ENCODE measurements at regions not wholly inside any gene's neighbourhood (a gene's known extent, or its start where the extent isn't known, plus 50 kb on each side); places are given as distances from the start of the nearest gene placed in this dataset.
"Not testable (repeated sequence)": the region's sequence is repeated elsewhere in the genome, so short reads cannot be mapped to it uniquely, and the experiment has no call there.

- Histone ChIP-seq H3K27me3 (no peaks in the 10 kb centered on the region), H3K4me3 (no peak overlapping the region), H3K36me3 (no peaks in the 10 kb centered on the region), H3K9me3 (no peaks in the 10 kb centered on the region)
- peak; percentile 61 for DNase-seq
These were observed 62.0 kb upstream of the LMNTD1 start for GRCh38 chr12:25615119-25615518.

- no peak for DNase-seq
- no peaks in the 10 kb centered on the region for H3K36me3 ChIP-seq
- no peaks in the 10 kb centered on the region for H3K27me3 ChIP-seq
- H3K9me3 ChIP-seq = no peaks in the 10 kb centered on the region
- no peak overlapping the region for H3K4me3 ChIP-seq
These were observed 63.2 kb upstream of the LMNTD1 start for GRCh38 chr12:25616286-25616685.

DNA sequence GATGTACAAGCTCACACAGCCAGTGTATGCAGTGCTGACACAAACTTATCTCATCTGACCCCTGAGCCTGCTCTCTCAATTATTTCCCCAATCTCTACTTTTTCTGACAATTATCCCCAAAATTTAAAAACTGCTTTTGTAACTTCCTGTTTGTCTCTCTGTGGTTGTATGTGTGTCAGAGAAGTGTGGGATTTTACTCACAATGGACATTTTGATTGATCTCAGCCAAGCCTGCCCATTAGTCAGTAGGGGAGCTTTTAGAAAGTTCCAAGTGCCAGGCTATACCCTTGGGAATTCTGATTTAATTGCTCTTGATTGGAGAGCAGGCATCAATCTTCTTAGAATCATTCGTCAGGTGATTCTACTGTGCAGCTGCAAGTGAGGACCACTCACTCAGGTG, 64.9 kb upstream of the LMNTD1 start:
- Histone ChIP-seq H3K36me3 (no peaks in the 10 kb centered on the region), H3K4me3 (no peak overlapping the region), H3K27me3 (no peaks in the 10 kb centered on the region), H3K9me3 (no peaks in the 10 kb centered on the region)
- no peak for DNase-seq

DNA sequence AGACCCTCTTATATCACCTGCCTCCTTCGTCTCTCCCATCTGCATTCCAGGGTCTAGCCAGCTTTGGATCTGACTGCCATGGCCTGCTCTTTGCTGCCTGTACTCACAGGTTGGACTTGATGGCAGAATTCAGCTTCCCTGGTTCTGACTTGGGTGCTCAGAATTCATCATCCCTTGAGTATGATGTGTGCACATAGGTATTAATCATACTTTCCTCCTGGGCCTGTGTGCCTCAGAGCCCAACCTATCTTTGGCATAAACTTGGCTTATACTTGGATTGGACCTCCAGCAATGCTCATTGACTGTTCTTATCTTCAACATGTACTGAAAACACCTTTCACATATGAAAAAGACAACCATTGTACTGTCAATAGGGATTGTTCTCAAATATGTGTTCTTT, 70.7 kb upstream of the LMNTD1 start:
- H3K36me3 ChIP-seq = no peaks in the 10 kb centered on the region
- no peak overlapping the region for H3K4me3 ChIP-seq
- H3K9me3 ChIP-seq = no peaks in the 10 kb centered on the region
- DNase-seq = no peak
- no peaks in the 10 kb centered on the region for H3K27me3 ChIP-seq

GRCh38 chr12:25625146-25625545, 72.1 kb upstream of the LMNTD1 start:
- Histone ChIP-seq H3K4me3 (no peak overlapping the region), H3K36me3 (no peaks in the 10 kb centered on the region), H3K27me3 (no peaks in the 10 kb centered on the region), H3K9me3 (no peaks in the 10 kb centered on the region)
- no peak for DNase-seq

- Histone ChIP-seq H3K4me3 (no peak overlapping the region), H3K9me3 (no peaks in the 10 kb centered on the region), H3K36me3 (no peaks in the 10 kb centered on the region), H3K27me3 (no peaks in the 10 kb centered on the region)
- no peak for DNase-seq
These were observed 76.3 kb upstream of the LMNTD1 start for GRCh38 chr12:25629341-25629740.

- H3K27me3 ChIP-seq, H3K9me3 ChIP-seq, DNase-seq, H3K36me3 ChIP-seq, H3K4me3 ChIP-seq: not testable (repeated sequence)
These were observed 77.8 kb upstream of the LMNTD1 start for GRCh38 chr12:25630735-25631515.

- not testable (repeated sequence) for H3K9me3 ChIP-seq, DNase-seq, H3K27me3 ChIP-seq, H3K4me3 ChIP-seq, H3K36me3 ChIP-seq
These were observed 80.1 kb upstream of the LMNTD1 start for GRCh38 chr12:25633149-25633548.

DNA sequence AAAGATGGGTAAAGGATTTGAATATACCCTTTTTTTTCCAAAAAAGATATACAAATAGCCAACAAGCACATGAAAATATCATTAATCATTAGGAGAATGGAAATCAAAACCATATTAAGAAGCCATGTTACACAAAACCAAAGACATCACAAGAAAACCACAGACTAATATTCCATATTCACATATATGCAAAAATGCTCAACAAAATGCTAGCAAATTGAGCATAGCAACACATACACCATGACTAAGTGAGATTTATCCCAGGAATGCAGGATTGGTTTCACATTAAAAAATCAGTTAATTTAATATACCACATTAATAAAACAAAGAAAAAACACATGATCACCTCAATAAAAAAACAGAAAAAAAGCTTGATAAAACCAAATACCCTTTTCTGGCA, 84.7 kb upstream of the LMNTD1 start:
- Histone ChIP-seq H3K27me3 (no peaks in the 10 kb centered on the region), H3K9me3 (no peaks in the 10 kb centered on the region), H3K36me3 (no peaks in the 10 kb centered on the region), H3K4me3 (no peak overlapping the region)
- no peak for DNase-seq

- no peak for DNase-seq
- Histone ChIP-seq H3K4me3 (no peak overlapping the region), H3K9me3 (no peaks in the 10 kb centered on the region), H3K27me3 (no peaks in the 10 kb centered on the region), H3K36me3 (no peaks in the 10 kb centered on the region)
These were observed 86.3 kb upstream of the LMNTD1 start for GRCh38 chr12:25639406-25639805.

GRCh38 chr12:25644979-25645378, 91.9 kb upstream of the LMNTD1 start:
- H3K27me3 ChIP-seq = no peaks in the 10 kb centered on the region
- no peak overlapping the region for H3K4me3 ChIP-seq
- no peak for DNase-seq
- H3K9me3 ChIP-seq = no peaks in the 10 kb centered on the region
- no peaks in the 10 kb centered on the region for H3K36me3 ChIP-seq

GRCh38 chr12:25645427-25645826, 92.3 kb upstream of the LMNTD1 start:
- Histone ChIP-seq H3K4me3 (no peak overlapping the region), H3K9me3 (no peaks in the 10 kb centered on the region), H3K36me3 (no peaks in the 10 kb centered on the region), H3K27me3 (no peaks in the 10 kb centered on the region)
- DNase-seq = no peak

GRCh38 chr12:25651931-25652330, 98.8 kb upstream of the LMNTD1 start:
- H3K36me3 ChIP-seq = no peaks in the 10 kb centered on the region
- H3K27me3 ChIP-seq = no peaks in the 10 kb centered on the region
- no peaks in the 10 kb centered on the region for H3K9me3 ChIP-seq
- no peak for DNase-seq
- no peak overlapping the region for H3K4me3 ChIP-seq

DNA sequence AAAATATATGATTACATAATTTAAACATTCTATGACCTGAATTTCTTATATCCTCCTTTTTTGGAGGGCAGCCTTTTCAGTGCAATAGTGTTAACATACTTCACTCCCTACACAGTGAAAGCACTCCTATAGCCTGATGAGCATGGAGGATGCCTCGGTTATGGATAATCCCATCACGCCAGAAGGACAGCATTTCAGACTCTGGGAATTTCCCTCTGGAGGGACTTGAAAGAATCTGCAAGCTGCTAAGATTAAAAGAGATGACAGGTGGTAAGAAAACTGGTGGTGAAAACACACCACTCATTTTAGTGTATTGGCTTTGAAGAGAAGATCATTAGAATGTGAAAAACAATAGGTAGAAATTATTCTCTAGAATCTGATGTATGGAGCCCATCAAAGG, 99.3 kb upstream of the LMNTD1 start:
- DNase-seq = no peak
- H3K9me3 ChIP-seq = no peaks in the 10 kb centered on the region
- no peaks in the 10 kb centered on the region for H3K36me3 ChIP-seq
- H3K27me3 ChIP-seq = no peaks in the 10 kb centered on the region
- no peak overlapping the region for H3K4me3 ChIP-seq

GRCh38 chr12:25653487-25654175, 100.5 kb upstream of the LMNTD1 start:
- peak; percentile 18 for DNase-seq
- Histone ChIP-seq H3K36me3 (no peaks in the 10 kb centered on the region), H3K9me3 (no peaks in the 10 kb centered on the region), H3K27me3 (no peaks in the 10 kb centered on the region), H3K4me3 (no peak overlapping the region)

DNA sequence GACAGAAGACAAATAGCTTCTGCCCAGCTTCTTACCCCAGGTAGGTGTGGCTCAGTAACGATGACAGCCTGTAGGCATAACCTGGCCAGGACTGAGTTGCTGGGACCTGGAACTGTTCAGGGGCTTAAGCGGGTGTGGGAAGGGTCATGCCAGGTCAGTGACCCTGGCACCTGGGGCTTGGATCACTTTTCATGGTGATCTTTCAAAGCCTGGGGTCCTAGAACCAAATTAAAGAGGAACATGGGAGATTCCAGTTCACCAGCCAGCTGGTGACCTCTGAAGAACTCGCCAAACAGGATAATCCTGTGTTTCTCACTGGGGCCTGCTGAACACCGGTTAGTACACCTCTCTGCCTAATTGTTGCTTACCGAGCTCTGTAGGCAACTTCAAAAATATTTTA, 102.6 kb upstream of the LMNTD1 start:
- Histone ChIP-seq H3K4me3 (no peak overlapping the region), H3K9me3 (no peaks in the 10 kb centered on the region), H3K36me3 (no peaks in the 10 kb centered on the region), H3K27me3 (no peaks in the 10 kb centered on the region)
- no peak for DNase-seq

- DNase-seq = no peak
- Histone ChIP-seq H3K4me3 (no peak overlapping the region), H3K36me3 (no peaks in the 10 kb centered on the region), H3K9me3 (no peaks in the 10 kb centered on the region), H3K27me3 (no peaks in the 10 kb centered on the region)
These were observed 106.5 kb upstream of the LMNTD1 start for GRCh38 chr12:25659621-25660020.
